ENCODE measurements at regions not wholly inside any gene's neighbourhood (a gene's known extent, or its start where the extent isn't known, plus 50 kb on each side); places are given as distances from the start of the nearest gene placed in this dataset.

DNA sequence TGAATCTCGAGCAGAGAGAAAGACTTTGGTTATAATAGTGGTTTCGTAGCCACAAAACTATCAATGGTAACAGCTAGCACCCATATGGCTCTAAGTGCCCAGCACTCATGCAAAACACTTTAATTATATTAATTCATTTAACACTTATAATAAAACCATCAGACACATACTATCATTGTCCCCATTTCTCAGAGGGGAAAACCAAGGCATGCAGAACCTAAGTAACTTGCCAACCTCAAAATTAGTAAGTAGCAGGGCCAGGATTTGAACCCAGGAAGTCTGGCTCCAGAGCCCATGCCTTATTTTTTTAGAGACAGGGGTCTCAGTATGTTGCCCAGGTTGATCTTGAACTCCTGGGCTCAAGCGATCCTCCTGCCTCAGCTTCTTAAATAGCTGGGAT is 145.6 kb upstream of the HS3ST2 start:
- Histone ChIP-seq H3K27ac (no peak overlapping the region), H3K27me3 (replicated peaks) (no peaks in the 10 kb centered on the region), H3K4me3 (ENCODE audit: low read depth, low read length) (no peak overlapping the region), H3K36me3 (replicated peaks) (no peaks in the 10 kb centered on the region)
- in situ Hi-C loops (cut with HindIII; ENCODE audit: low pct_ligation_motif_present, low sequenced_read_pairs): no loop called here
- TF ChIP-seq, protein P1, sequence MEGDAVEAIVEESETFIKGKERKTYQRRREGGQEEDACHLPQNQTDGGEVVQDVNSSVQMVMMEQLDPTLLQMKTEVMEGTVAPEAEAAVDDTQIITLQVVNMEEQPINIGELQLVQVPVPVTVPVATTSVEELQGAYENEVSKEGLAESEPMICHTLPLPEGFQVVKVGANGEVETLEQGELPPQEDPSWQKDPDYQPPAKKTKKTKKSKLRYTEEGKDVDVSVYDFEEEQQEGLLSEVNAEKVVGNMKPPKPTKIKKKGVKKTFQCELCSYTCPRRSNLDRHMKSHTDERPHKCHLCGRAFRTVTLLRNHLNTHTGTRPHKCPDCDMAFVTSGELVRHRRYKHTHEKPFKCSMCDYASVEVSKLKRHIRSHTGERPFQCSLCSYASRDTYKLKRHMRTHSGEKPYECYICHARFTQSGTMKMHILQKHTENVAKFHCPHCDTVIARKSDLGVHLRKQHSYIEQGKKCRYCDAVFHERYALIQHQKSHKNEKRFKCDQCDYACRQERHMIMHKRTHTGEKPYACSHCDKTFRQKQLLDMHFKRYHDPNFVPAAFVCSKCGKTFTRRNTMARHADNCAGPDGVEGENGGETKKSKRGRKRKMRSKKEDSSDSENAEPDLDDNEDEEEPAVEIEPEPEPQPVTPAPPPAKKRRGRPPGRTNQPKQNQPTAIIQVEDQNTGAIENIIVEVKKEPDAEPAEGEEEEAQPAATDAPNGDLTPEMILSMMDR (IDR thresholded peaks at IDR 0.05; ENCODE audit: low read depth, low read length, missing control alignments): no peak
- DNase-seq: no peak

DNA sequence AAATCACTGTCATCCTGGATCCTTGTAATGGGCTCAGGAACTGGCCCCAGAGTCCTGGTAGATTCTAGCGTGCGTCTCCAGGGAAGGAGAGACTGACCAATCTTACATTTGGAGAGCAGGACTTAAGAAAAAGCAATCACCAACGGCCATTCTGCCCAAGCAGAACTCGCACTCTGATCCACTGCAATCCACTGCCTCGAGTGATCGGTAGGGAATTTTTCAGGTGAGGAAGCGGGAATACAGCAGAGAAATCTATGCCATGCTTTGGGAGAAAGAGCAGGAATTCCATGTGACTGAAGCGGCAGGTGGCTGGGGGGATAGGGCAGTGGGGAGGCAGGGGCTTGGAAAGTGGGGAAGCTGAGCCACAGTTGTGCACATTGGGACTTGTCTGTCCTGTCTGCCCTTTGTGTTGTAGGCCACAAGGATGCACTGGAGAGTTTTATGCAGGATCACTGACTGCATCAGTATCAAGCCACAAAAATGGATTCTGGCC is 143.9 kb upstream of the HS3ST2 start:
- peaks cover 7% of the 10 kb centered on the region for H3K27me3 ChIP-seq (replicated peaks)
- in situ Hi-C loops (cut with HindIII; ENCODE audit: low pct_ligation_motif_present, low sequenced_read_pairs): no loop called here
- no peak for DNase-seq
- H3K4me3 ChIP-seq (ENCODE audit: low read depth, low read length): no peak overlapping the region
- H3K36me3 ChIP-seq (replicated peaks): no peaks in the 10 kb centered on the region
- no peak overlapping the region for H3K27ac ChIP-seq
- TF ChIP-seq, protein P1 (IDR thresholded peaks at IDR 0.05; ENCODE audit: low read depth, low read length, missing control alignments): peak; percentile 8

DNA sequence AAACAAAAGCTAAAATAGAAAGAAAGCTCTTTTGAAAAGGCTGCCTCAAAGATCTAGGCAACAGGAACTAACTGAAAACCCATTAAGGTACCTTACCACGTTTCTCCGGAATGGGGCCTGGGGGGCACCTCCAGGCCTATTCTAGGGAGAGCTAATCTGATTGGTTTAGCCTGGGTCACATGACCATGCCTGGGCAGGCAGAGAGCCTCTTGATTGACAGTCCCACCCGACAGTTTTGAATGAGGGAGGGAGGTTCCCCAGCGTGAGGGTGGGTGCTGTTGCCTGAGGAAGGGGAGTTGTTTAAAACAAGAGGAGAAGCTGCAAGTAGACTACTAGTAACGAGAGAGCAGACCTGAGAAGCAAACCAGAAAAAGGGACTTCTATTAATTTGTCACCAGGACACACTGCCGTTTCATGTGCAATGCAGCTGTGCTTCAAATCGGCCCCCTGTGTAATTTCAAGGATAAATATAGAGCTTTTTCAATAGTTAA is 143.4 kb upstream of the HS3ST2 start:
- in situ Hi-C loops (cut with HindIII; ENCODE audit: low pct_ligation_motif_present, low sequenced_read_pairs): no loop called here
- TF ChIP-seq, protein P1 (IDR thresholded peaks at IDR 0.05; ENCODE audit: low read depth, low read length, missing control alignments): no peak
- H3K27me3 ChIP-seq (replicated peaks): peaks cover 7% of the 10 kb centered on the region
- H3K27ac ChIP-seq: no peak overlapping the region
- H3K4me3 ChIP-seq (ENCODE audit: low read depth, low read length): no peak overlapping the region
- no peak for DNase-seq
- H3K36me3 ChIP-seq (replicated peaks): no peaks in the 10 kb centered on the region

DNA sequence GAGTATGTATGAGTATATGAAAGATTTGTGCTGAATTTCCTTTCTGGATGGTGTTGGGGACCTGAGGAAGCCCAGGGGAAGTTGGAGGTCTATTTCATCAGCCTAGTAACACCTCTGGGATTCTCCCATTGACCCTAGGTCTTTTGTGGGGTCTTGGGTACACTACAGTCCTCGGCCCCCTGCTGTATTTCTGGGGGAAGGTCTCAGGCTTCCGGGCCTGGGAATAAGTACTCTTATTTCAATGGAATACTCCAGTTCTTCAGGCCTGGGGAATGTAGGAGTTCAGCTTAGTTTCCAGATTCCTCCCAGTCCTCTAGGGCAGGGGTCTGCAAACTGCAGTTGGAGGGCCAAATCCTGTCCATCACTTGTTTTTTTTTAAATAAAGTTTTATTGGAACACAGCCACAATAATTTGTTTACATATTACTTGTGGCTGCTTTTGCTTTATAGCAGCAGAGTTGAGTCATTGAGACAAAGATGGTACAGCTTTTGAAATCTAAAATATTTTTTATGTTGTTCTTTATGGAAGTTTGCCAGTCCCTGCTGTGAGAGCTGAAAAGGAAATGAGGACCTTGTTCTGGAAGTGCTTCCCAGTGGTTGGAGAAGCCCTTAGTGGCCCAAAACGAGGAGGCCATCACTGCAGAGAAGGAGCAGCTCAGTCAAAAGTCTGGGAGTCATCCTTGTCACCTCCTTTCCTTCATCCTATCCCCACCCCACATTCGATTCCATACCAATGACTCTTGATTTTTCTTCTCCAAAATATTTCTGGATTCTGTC is 142.5 kb upstream of the HS3ST2 start:
- DNase-seq: no peak
- no peak overlapping the region for H3K27ac ChIP-seq
- in situ Hi-C loops (cut with HindIII; ENCODE audit: low pct_ligation_motif_present, low sequenced_read_pairs): no loop called here
- peaks cover 7% of the 10 kb centered on the region for H3K27me3 ChIP-seq (replicated peaks)
- H3K36me3 ChIP-seq (replicated peaks): no peaks in the 10 kb centered on the region
- TF ChIP-seq, protein P1 (IDR thresholded peaks at IDR 0.05; ENCODE audit: low read depth, low read length, missing control alignments): peak; percentile 12
- no peak overlapping the region for H3K4me3 ChIP-seq (ENCODE audit: low read depth, low read length)

DNA sequence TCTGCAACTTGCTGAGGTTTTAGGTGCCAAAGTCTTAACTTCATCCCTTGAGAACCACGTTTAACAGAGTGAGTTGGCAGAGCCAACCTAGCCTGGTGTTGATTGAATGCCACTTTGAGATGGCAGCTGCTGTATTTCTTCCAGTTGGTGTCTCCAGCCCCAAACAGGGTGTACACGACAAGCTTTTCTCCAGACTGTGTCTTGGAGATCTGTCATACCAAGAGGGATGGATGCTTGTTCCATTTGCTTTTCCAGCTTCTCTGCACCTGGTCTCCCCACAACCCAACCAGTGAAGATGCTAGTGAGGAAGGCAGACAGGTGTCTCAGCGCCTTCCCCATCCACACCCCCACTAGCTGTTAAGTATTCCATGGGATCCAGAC is 141.1 kb upstream of the HS3ST2 start:
- no peak overlapping the region for H3K4me3 ChIP-seq (ENCODE audit: low read depth, low read length)
- no peak overlapping the region for H3K27ac ChIP-seq
- DNase-seq: no peak
- H3K27me3 ChIP-seq (replicated peaks): peaks cover 7% of the 10 kb centered on the region
- TF ChIP-seq, protein P1 (IDR thresholded peaks at IDR 0.05; ENCODE audit: low read depth, low read length, missing control alignments): no peak
- no peaks in the 10 kb centered on the region for H3K36me3 ChIP-seq (replicated peaks)
- in situ Hi-C loops (cut with HindIII; ENCODE audit: low pct_ligation_motif_present, low sequenced_read_pairs): no loop called here
